ENCODE measurements at regions not wholly inside any gene's neighbourhood (a gene's known extent, or its start where the extent isn't known, plus 50 kb on each side); places are given as distances from the start of the nearest gene placed in this dataset.

GRCh38 chr12:124162151-124163110 lies 132.5 kb upstream of the RFLNA start:
- peak in 1 of 4 experiments; percentile 11 for DNase-seq

GRCh38 chr12:124165695-124166094 lies 129.2 kb upstream of the RFLNA start:
- DNase-seq, result no peak

- no peak for DNase-seq
Measured at GRCh38 chr12:124167141-124167540, 127.8 kb upstream of the RFLNA start.

GRCh38 chr12:124168016-124168786 lies 126.7 kb upstream of the RFLNA start:
- DNase-seq, result no peak

- no peak for DNase-seq
Measured at GRCh38 chr12:124169577-124170284, 125.2 kb upstream of the RFLNA start.

- DNase-seq, result no peak
Measured at GRCh38 chr12:124170760-124171159, 124.1 kb upstream of the RFLNA start.

- DNase-seq, result peak; percentile 71 to 89 (median 80)
Measured at GRCh38 chr12:124171231-124171979, 123.5 kb upstream of the RFLNA start.

GRCh38 chr12:124172636-124173035 lies 122.3 kb upstream of the RFLNA start:
- no peak for DNase-seq

- DNase-seq, result no peak
Measured at GRCh38 chr12:124173692-124174091, 121.2 kb upstream of the RFLNA start.

GRCh38 chr12:124174451-124175348 lies 120.2 kb upstream of the RFLNA start:
- DNase-seq, result no peak

GRCh38 chr12:124175704-124176103 lies 119.2 kb upstream of the RFLNA start:
- DNase-seq, result no peak

GRCh38 chr12:124177276-124177950 lies 117.5 kb upstream of the RFLNA start:
- DNase-seq, result no peak

GRCh38 chr12:124177951-124178316 lies 117.0 kb upstream of the RFLNA start:
- no peak for DNase-seq

GRCh38 chr12:124179936-124180607 lies 114.8 kb upstream of the RFLNA start:
- no peak for DNase-seq

- DNase-seq, result no peak
Measured at GRCh38 chr12:124183172-124183571, 111.7 kb upstream of the RFLNA start.

- no peak for DNase-seq
Measured at GRCh38 chr12:124184456-124184855, 110.4 kb upstream of the RFLNA start.

- no peak for DNase-seq
Measured at GRCh38 chr12:124185971-124186686, 108.8 kb upstream of the RFLNA start.

- no peak for DNase-seq
Measured at GRCh38 chr12:124188084-124188483, 106.8 kb upstream of the RFLNA start.

Measured in suppressor macrophage (primary cell).